ENCODE measurements at regions not wholly inside any gene's neighbourhood (a gene's known extent, or its start where the extent isn't known, plus 50 kb on each side); places are given as distances from the start of the nearest gene placed in this dataset.
"Not testable (repeated sequence)": the region's sequence is repeated elsewhere in the genome, so short reads cannot be mapped to it uniquely, and the experiment has no call there.

DNA sequence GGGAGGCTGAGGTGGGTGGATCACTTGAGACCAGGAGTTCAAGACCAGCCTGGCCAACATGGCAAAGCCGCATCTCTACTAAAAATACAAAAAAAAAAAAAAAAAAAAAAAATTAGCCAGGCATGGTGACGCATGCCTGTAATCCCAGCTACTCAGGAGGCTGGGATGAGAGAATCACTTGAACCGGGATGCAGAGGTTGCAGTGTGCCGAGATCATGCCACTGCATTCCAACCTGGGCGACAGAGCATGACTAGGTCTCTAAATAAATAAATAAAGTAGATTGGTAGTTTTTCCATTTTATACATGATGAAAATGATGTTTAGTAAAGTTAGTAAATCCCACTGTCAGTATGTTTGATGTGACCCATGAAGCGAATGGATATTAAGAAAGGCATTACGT, 531.0 kb upstream of the SPRY2 start:
- not testable (repeated sequence) for TF ChIP-seq CTCF, POLR2A (IDR thresholded peaks at IDR 0.05)
